Choroid plexus epithelial cell (primary cell): ENCODE measurements at regions not wholly inside any gene's neighbourhood (a gene's known extent, or its start where the extent isn't known, plus 50 kb on each side); places are given as distances from the start of the nearest gene placed in this dataset.
"Not testable (repeated sequence)": the region's sequence is repeated elsewhere in the genome, so short reads cannot be mapped to it uniquely, and the experiment has no call there.

ENCODE experiments used
- DNase-seq: peaks from one replicate; pipeline ENCODE4 v3.0.0-alpha.2; 2010; ENCODE audit warnings: low read depth
- H3K4me3 ChIP-seq: 2 replicates; pipeline ENCODE4 v1.5.1; 2011; ENCODE audit warnings: low read depth, mild to moderate bottlenecking, control low read depth, low read length, moderate library complexity
- CTCF ChIP-seq: conservative IDR thresholded peaks from 2 replicates; pipeline ENCODE4 v1.5.1; 2011; ENCODE audit warnings: low read depth, mild to moderate bottlenecking, control low read depth, inconsistent platforms, low read length, moderate library complexity

DNA sequence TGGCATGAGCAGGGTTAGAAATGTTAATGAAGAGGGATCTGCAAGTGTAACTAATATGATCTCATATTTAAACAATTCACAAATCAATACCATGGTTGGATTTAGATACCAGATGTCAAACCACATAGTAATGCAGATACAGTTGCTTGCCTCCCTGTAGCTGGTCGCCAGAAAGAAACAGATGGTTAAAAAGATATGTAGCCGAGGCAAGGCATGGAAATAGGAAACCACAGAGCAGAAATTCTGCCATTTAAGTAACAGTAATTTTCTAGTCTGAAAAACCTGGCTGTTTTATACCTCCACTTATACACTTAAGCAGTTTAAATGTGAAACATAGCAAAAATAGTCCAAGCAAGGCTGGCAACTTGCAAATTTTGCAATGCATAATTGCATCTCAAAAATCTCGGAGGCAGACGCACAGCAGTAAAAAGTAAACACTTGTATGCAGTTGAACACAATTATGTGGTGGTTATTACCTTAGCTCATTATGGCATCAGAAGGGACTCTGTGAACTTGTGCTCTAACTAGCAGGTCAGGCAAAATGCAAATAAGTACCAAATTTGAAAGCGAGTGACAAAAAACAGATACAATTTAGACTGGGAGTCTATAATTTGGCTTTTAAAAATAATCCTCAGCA, 126.8 kb downstream of the NAA11 start:
- H3K4me3 ChIP-seq: no peak overlapping the region
- TF ChIP-seq CTCF: no peak
- no peak for DNase-seq

- H3K4me3 ChIP-seq: no peak overlapping the region
- no peak for DNase-seq
- no peak for TF ChIP-seq CTCF
These were observed 128.4 kb downstream of the NAA11 start for GRCh38 chr4:79197275-79198009.

GRCh38 chr4:79191292-79191691, 134.6 kb downstream of the NAA11 start:
- DNase-seq, H3K4me3 ChIP-seq: not testable (repeated sequence)

DNA sequence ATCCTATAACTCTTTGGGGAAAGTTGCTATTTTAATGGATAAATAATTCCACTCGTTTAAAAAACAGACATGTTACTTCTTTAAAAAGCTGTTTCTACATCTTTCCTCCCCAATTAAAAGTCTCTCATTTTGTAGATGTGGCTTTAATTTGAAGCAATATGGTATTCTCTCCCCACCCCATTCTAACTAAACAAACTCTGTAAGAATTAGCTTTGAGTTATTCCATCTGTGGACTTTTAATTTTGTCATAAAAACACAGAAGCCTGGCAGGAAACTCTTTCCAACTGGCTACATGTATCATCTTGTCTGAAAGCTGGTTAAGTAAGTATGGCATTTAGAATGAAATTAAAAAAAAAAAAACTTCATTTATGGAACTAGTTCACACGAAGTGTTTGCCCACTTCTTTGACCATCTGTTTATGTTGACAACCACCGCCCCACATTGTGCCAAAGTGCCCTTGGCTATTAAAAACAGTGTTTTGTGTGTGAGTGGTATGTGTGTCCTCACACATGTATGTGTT, 140.3 kb downstream of the NAA11 start:
- no peak for DNase-seq
- no peak overlapping the region for H3K4me3 ChIP-seq
- TF ChIP-seq CTCF: no peak

DNA sequence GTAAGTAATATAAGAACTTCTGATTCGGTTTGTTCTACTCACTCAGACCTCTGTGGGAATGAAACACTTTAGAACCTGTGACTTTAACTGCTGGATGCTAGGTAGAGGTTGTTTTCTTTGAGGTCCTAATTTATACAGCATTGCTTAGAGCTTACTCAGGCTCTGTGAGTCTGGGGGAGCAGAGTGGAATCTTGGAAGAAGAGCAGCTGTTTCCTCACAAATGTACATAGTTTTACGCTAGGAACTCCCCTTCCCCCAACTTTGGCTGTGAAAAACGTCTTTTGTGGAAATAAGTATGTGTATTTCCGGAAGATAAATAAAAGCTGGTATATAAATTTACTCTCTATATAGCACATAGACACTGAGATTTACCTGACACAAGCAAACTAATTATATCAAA, 141.4 kb downstream of the NAA11 start:
- no peak overlapping the region for H3K4me3 ChIP-seq
- no peak for TF ChIP-seq CTCF
- DNase-seq: no peak

- DNase-seq: no peak
- no peak overlapping the region for H3K4me3 ChIP-seq
- no peak for TF ChIP-seq CTCF
These were observed 143.7 kb downstream of the NAA11 start for GRCh38 chr4:79182209-79182608.

DNA sequence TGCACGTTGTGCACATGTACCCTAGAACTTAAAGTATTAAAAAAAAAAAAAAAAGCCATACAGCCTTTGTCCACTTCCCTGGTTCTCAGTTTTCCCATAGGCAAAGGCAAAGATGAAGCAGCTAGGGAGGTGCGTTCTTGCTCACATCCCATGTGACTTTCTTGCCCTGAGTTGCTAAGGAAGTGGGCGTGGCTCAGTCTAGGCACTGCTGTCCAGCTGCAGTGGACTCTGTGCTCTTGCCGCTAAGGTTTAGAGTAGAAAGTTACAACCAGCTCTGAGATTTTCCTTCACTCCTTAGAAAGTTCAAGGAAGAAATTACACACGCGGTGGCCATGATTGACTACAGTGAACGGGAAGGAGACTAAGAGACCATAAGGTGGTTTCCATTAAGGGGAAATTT, 144.7 kb downstream of the NAA11 start:
- no peak for DNase-seq
- TF ChIP-seq CTCF: no peak
- H3K4me3 ChIP-seq: no peak overlapping the region
